GM19438 (cell line): ENCODE measurements at regions not wholly inside any gene's neighbourhood (a gene's known extent, or its start where the extent isn't known, plus 50 kb on each side); places are given as distances from the start of the nearest gene placed in this dataset.

Source experiments
- ATAC-seq: cut with Tn5 transposase; IDR thresholded peaks from one replicate; pipeline ENCODE4 v1.9.1; 2021; ENCODE audit warnings: low read depth; ENCODE audit not compliant: unreplicated experiment

GRCh38 chr6:40706178-40706577 is 119.0 kb upstream of the LRFN2 start:
- ATAC-seq: no peak

- ATAC-seq: no peak
These were observed 118.2 kb upstream of the LRFN2 start for GRCh38 chr6:40705354-40705753.

- ATAC-seq: no peak
These were observed 114.3 kb upstream of the LRFN2 start for GRCh38 chr6:40701352-40702007.

GRCh38 chr6:40700006-40700580 is 112.9 kb upstream of the LRFN2 start:
- ATAC-seq: no peak

GRCh38 chr6:40695750-40696415 is 108.7 kb upstream of the LRFN2 start:
- no peak for ATAC-seq

- no peak for ATAC-seq
These were observed 108.0 kb upstream of the LRFN2 start for GRCh38 chr6:40695114-40695513.

GRCh38 chr6:40693768-40694167 is 106.6 kb upstream of the LRFN2 start:
- no peak for ATAC-seq

- ATAC-seq: no peak
These were observed 105.2 kb upstream of the LRFN2 start for GRCh38 chr6:40692337-40692736.

- no peak for ATAC-seq
These were observed 102.0 kb upstream of the LRFN2 start for GRCh38 chr6:40689185-40689584.

- no peak for ATAC-seq
These were observed 101.1 kb upstream of the LRFN2 start for GRCh38 chr6:40688214-40688761.

GRCh38 chr6:40685862-40686261 is 98.7 kb upstream of the LRFN2 start:
- no peak for ATAC-seq

- no peak for ATAC-seq
These were observed 94.5 kb upstream of the LRFN2 start for GRCh38 chr6:40681622-40682021.

- ATAC-seq: no peak
These were observed 91.8 kb upstream of the LRFN2 start for GRCh38 chr6:40678941-40679340.

- ATAC-seq: no peak
These were observed 87.0 kb upstream of the LRFN2 start for GRCh38 chr6:40674170-40674569.

- no peak for ATAC-seq
These were observed 84.9 kb upstream of the LRFN2 start for GRCh38 chr6:40672087-40672486.

- no peak for ATAC-seq
These were observed 84.5 kb upstream of the LRFN2 start for GRCh38 chr6:40671694-40672050.

- no peak for ATAC-seq
These were observed 84.0 kb upstream of the LRFN2 start for GRCh38 chr6:40671001-40671693.

- ATAC-seq: no peak
These were observed 82.2 kb upstream of the LRFN2 start for GRCh38 chr6:40669343-40669742.

- no peak for ATAC-seq
These were observed 81.0 kb upstream of the LRFN2 start for GRCh38 chr6:40668203-40668602.

- ATAC-seq: no peak
These were observed 79.4 kb upstream of the LRFN2 start for GRCh38 chr6:40666530-40666929.

GRCh38 chr6:40661726-40662125 is 74.6 kb upstream of the LRFN2 start:
- no peak for ATAC-seq
